ENCODE measurements at regions not wholly inside any gene's neighbourhood (a gene's known extent, or its start where the extent isn't known, plus 50 kb on each side); places are given as distances from the start of the nearest gene placed in this dataset.
"Not testable (repeated sequence)": the region's sequence is repeated elsewhere in the genome, so short reads cannot be mapped to it uniquely, and the experiment has no call there.

DNA sequence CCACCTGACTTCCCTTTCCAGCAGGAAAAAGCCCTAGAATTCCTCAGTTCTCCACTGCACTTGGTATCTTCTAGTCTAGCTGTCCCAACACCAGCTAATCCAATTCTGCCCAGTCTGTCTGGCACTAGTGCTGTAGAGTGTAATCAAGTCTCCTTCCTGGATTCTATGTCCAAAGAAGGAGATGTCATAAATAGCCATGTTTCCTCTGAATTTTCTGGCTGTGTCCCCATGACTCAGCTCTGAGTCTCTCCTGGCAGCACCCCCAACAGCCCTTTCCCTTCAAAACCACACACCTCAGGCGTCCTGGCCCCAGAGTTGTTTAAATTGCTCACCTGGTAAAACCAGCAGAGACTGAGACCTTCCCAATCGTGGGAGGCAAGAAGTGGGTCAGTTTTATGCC lies 197.2 kb downstream of the GRXCR1 start:
- DNase-seq (ENCODE audit: low spot score), result no peak

DNA sequence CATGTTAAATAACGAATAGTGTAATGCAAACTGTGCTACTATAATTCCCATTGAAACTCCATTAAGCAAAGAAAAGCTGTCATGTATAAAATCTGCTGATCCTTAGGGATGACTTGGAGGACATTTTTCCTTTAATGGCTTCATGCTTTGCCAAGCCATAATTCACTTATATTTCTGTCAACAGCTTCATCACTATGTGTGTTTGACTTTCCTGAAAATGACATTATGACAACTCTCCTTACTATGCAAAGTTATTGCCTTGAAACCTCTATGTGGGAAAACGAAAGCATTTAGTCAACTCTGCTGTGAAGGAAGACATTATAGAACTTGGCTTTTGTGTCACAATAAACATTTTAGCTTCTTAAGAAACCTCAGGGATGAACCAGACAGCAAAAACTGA lies 210.5 kb downstream of the GRXCR1 start:
- no peak for DNase-seq (ENCODE audit: low spot score)

DNA sequence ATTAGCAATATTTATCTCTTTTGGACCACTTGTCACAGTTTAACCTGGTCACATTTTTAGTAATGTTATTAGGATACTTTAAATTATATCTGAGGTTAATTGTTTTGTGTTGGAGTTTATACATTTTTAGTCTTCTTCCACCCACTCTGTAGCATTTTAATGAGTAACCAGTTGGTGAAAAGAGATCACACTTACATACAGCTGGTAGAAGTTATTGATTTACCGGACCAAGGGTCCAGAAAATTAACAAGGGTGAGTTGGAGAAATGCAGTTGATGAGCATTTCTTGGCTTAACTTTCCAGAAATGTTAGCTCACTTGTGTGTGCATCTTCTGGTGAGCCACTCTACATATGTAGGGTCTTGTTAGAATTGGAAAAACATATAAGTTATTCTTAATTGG lies 219.6 kb downstream of the GRXCR1 start:
- no peak for DNase-seq (ENCODE audit: low spot score)

DNA sequence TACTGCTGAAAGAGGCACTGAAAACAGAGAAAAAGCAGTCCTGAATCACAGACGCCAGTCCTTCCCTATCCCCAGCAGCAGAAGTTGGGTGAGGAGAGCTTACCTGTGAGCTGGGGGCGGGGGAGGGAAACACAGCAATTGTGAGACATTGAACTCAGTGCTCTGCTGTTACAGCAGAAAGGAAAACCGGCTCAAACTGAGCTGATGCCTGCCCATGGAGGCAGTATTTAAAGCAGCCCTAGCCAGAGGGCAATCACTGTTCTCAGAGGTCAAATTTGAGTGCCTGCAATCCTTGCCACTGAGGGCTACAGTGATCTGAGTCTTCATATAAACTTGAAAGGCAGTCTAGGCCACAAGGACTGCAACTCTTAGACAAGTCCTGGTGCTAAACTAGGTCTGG lies 220.7 kb downstream of the GRXCR1 start:
- DNase-seq (ENCODE audit: low spot score), result no peak

DNA sequence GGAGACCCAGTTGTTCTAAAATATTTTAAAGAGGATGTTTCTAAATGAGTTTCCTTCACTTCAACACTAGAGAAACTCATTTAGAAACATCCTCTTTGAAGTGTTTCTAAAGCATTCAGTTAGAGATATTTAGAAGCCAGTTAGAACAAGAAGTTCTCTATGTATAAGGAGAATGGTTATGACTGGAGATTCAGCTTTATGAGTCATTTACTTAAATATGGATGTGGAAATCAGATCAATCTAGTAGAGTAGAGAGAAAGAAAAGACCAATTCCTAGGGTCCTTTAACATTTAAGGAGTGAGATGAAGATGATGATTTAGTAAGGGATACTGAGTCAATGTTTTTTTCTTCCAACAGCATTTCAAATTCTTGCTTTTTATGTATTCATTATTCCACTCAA lies 234.1 kb downstream of the GRXCR1 start:
- DNase-seq (ENCODE audit: low spot score), result no peak

DNA sequence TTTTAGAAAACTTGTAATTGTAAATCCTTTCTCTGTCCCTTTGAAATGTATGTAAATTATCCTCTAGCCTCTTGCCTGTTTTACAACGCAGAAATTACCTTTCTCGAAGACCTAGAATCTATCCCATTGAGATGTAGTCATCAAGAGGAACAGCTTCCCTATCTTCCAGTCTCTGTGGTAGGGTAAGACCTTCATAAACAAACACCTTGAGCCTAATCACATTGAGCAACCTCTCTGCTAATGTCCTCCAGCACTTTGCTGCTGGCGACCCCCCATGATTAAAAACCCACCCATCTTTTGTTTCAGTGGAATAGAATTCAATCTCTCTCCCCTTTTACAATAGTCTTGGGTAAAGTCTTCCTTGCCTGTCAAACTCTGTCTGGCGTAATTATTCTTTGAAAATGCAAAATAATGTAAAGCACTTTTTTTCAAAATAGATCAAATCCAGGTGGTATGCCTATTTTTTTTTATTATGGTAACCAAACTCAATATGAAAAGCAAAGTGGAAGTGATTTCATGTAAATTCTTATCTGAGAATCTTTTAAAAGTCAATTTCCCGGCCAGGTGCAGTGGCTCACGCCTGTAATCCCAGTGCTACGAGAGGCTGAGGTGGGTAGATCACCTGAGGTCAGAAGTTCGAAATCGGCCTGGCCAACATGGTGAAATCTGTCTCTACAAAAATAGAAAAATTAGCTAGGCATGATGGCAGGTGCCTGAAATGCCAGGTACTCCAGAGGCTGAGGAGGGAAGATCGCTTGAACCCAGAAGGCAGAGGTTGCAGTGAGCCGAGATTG lies 237.9 kb downstream of the GRXCR1 start:
- no peak for DNase-seq (ENCODE audit: low spot score)

DNA sequence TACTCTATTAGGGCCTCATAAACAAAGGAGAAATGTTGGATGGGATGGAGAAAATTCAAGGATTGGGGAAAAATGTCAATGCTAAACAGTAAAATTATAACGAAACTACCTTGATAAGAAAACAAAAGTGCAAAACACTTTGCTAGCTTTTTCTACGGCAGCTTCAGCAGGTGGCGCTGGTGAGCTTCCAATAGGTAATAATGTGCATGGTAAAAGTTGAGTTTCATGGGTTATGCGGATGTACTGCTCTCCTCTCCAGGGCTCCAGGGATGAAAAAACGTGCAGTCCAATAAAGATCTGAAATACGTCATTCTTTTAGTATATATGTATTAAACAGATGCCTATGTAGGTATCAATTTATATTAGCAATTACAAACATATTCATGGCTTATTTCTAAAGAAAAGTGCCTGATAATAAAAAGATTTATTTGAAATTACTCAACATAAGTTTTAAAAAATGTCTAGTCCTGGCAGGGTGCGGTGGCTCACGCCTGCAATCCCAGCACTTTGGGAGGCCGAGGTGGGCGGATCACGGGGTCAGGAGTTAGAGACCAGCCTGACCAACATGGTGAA lies 239.6 kb downstream of the GRXCR1 start:
- peak; percentile 80 for DNase-seq (ENCODE audit: low spot score)

DNA sequence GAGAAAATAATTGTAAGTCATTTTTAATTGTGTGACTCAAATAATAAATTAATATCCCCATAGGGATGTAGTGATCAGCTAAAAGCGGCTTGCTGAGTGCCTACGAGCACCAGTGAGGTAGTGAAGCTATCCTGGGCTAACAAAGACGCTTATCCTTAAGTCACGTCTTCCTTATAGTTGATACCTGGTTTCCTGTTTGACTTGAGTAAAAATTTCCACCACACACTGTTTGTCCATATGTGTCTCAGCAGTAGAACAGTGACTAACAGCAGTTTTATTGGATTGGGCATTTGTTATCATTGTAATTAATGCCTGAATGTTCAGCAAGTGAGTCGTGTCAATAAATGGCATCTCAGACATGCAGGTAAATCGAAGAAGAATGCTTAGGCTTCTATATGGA lies 241.1 kb downstream of the GRXCR1 start:
- DNase-seq (ENCODE audit: low spot score), result no peak

DNA sequence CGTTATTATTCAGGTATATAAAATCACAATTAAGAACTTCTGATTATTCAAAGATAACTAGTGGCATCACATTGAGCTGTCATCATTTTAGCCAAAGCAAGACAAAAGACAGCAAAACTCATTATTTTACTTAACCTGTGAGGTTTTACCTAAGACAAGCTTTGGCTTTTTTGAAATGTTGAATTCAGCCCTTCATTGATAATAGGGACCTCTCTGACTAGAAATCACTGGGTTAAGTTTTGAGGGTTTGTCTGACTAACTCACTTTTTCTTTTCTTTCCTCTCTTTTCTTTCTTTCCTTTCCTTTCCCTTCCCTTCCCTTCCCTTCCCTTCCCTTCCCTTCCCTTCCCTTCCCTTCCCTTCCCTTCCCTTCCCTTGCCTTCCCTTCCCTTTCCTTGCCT lies 244.2 kb downstream of the GRXCR1 start:
- no peak for DNase-seq (ENCODE audit: low spot score)

DNA sequence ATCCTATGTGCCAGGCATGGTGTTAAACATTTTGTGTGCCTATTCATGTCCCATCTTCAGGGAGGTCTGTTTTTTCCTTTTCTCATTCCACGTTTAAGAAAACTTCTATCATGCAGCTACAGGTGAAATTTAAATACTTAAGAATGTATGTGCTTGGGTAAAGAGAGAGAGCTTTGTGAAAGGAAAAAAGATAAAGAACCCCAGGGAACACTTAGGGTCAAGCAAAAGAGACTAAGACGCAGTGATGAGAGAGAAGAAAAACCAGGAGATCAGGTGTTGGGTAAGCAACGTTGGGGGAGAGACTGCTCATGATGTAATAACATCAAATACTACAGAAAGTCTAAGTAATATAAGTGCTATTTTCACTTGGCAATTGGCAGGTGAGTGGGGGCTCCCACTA lies 253.7 kb downstream of the GRXCR1 start:
- no peak for DNase-seq (ENCODE audit: low spot score)

DNA sequence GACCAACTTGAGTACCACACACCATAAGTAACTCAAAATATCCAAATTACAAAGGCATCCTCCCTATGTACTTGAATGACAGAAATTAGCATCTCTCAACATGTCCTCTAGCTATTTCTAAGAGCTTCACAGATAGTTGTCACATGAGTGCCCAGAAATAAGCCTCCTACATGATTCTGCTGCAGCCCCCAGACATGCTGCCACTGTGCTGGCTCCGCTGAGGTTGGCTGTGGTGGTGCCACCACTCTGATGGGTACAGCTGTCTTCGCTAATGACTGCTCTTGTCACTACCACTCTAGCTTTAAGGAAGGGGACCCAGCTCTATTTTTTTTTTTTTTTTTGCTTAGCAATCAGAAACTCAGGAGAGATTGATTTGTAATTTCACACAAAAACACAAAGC lies 256.0 kb downstream of the GRXCR1 start:
- DNase-seq (ENCODE audit: low spot score), result peak; percentile 63

DNA sequence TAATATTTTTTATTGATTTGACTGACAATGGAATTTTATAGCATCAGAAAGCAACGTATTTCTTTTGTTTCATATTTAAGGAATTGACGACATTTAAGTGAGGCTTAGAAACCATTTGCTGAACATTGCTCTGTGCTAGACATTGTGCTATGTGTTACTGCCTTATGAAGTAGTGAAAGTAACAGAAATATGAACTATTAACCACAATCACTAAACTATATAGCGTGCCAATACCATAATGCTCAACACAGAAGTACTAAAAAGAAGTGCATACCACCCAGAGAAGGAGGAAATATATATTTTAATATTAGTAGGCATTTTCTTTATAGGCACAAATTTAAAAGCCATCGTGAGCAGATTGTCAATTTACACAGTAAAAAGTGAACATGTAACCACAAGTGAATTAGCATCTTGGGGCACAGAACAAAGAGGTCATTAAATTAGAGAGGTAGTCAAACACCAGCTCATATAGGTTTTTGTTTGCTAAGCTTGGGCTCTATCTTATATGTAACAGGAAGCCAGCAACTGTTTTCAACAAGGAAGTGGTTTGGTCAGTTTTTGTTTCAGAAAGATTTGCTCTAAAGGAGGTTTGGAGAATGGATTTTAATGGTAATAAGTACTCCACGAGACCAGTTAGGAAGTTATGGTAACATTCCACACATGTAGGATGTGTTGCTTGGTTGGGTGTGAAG lies 270.7 kb downstream of the GRXCR1 start:
- no peak for DNase-seq (ENCODE audit: low spot score)

DNA sequence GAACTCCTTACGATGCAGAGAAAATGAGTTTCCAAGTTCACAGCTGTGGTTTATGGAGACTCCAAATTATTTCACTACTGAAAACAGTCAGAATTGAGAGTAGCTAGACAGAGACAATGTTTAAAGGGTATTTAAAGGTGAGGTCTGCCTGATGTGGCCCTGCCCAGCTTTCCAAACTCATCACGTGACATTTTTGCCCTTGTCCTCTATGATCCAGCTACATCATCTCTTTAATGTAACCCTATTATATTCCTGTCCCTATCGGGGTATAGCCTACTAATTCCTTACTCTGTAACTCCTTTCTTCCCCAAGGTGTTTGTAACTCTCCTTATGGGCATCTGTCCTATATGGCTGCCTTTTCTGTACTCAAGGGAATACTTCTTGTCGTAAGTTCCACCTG lies 297.2 kb downstream of the GRXCR1 start:
- DNase-seq (ENCODE audit: low spot score), result no peak

DNA sequence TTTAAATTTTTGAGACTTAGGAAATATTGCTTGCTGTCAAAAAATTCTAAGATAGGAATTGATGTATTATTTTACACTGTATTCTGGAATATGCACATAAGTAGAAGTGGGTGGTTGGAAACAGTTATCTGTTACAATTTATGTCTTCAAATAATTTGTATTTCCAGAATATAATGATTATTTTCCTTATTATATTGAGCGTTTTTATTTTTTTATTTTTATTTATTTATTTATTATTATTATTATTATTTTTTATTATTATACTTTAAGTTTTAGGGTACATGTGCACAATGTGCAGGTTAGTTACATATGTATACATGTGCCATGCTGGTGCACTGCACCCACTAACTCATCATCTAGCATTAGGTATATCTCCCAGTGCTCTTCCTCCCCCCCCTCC lies 320.1 kb downstream of the GRXCR1 start:
- not testable (repeated sequence) for DNase-seq (ENCODE audit: low spot score)

DNA sequence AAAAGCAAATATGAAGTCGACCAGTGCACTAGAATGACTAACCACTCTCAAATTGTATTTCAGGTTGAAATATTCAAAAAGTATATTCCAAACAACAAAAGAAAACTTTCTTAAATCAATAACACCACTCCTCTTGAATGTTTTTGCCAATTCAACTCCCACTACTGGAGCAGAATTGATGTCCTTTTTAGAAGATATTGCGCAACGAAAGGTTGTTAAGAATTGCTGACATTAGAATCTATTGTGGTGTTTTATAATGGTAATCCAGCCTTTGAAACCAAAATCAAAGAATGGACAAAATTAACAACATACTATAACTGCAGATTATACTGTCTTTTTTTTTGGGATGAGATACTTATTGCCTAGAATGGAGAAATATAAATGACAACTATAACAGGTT lies 331.3 kb downstream of the GRXCR1 start:
- DNase-seq (ENCODE audit: low spot score), result no peak

DNA sequence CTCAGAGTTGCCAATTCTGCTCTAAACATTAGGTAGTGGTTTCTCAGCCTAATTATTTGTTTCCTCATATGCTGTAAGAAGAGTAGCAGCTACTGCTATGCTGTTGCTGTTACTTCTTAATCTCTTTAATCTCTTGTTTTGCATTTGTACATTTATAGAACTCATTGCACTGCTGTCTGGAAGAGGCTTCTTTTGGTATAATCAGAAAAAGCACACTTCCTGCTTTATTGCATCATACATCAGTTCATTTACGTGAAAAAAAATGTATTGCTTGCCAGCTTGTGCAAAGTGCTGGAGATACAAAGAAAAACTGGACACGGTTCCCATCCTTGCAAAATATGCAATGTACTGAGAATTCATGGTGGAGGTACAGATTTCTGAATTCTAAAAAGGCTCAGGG lies 332.0 kb downstream of the GRXCR1 start:
- no peak for DNase-seq (ENCODE audit: low spot score)

DNA sequence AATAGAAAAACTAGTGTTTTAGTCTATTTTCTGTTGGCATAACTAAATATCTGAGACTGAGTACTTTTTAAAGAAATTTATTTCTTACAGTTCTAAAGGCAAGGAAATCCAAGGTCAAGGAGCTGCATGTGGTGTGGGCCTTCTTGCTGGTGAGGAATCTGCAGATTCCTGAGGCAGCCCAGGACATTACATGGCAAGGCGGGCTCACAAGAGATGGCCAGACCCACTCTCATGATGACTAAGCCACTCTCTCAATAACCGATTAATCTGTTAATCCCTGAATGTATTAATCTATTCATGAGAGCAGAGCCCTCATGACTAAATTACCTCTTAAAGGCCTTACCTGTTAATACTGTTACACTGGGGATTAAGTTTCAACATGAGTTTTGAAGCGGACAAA lies 340.8 kb downstream of the GRXCR1 start:
- DNase-seq (ENCODE audit: low spot score), result no peak

DNA sequence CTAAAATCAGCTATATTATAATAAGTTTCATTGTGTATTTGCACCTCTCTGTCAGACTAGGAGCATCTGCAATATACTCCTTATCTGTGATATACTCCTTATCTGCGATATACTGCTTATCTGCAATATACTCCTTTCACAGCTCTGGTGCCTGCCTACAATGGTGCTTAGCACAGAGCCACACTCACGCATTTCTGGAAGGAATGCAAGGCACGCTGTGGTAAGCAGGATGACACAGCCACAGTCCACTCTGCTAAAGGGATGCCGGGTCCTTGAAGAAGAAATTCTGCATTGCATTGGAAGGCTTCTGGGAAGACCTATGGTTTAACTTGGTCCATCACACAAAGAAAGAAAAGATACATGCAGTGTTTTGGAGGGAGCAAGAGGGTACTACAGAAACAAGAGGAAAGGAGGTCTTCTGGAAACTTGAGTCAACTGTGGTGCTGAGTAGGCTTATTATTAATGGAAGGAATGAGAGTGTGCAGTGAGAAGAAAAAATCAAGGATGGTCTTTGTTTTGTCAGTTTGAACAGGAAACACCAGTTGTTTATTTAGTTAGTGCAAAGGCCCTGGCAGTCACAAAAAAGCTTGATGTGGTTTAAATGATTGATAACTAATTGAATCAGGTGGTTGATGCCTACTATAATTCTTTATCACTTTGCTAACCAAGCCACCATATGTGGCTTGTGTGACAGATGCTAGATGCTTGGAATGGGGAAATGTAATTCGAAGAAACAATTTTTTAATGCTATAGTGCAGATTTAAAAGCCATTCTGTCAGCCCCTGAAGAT lies 342.3 kb downstream of the GRXCR1 start:
- no peak for DNase-seq (ENCODE audit: low spot score)

DNA sequence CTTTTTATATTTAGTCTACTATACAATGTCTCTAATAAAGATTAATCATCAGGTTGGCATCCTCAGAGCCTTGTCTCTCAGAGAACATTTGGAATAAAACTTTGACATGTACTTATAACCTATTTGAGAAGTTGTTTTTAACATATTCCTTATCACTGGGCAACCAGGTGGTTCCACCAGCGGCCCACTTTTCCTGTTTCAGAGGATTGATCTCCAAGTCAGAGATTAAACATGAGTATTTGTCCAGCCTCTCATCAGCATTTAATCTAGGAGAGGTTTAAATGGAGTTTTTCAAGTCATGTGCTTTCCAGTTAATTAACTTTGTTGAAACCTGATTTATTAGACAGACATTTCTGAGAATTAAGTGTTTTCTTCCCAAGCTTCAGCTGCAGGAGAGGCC lies 345.5 kb downstream of the GRXCR1 start:
- no peak for DNase-seq (ENCODE audit: low spot score)

DNA sequence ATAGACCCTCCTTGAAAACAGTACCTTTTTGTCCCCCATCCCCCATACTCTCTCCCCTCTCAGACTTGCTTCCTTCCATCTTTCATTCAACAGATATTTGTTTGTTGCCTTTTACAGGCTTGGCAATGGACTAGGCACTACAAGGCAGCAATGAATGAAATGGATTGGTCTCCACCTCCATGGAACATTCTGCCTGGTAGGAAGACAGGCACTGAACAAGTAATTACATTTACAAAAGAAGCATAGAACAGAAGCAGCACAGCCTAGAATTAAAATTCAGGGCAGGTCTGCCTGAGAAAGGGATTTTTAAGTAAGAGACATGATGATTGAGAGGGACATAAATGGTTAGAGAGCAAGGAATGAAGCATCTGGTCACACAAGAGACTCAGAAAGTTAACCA lies 346.1 kb downstream of the GRXCR1 start:
- peak; percentile 53 for DNase-seq (ENCODE audit: low spot score)

DNA sequence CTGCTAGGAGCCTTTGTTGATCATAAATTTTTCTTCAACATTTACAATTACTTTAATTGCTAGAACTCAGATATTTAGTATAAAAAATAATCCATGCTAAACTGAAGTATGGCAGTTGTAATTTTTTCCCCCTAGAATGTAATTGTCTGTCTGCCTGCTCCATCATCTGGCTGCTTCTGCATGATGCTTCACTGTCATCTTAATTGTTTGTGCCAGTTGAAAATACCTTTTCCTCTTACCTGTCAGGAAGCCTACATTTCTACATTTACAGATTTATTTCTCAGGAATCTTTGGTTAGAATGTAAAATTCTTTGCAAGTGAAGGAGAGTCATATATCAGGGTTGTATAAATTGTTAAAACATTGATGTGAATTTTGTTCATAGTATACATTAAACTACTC lies 348.6 kb downstream of the GRXCR1 start:
- no peak for DNase-seq (ENCODE audit: low spot score)

DNA sequence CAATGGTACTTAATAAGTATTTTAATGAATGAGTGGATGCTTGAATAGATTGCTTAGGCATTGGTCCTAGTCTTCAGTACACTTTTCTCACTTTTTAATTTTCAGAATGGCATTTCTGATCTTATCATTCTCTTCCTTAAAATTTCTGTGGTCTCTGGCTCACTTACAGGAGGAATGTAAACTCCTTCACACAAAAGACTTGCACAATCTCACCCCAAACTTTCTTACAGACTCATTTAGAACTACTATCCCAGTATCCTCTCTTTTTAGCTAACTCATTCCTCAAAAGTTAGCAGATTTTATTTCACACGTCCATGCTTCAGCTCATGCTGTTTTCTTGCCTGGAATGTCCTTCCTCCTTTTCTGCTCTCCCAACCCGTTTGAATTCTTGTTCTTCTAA lies 350.1 kb downstream of the GRXCR1 start:
- no peak for DNase-seq (ENCODE audit: low spot score)

Measured in Ammon's horn (tissue), 1 donor.